ENCODE measurements at regions not wholly inside any gene's neighbourhood (a gene's known extent, or its start where the extent isn't known, plus 50 kb on each side); places are given as distances from the start of the nearest gene placed in this dataset.

- Histone ChIP-seq H3K27me3 (no peaks in the 10 kb centered on the region), H3K4me3 (no peak overlapping the region), H3K9me3 (peaks cover 0 to 4% (median 0%) of the 10 kb centered on the region in 11 donors), H3K36me3 (no peaks in the 10 kb centered on the region), H3K27ac (no peak overlapping the region), H3K4me1 (no peaks in the 10 kb centered on the region)
- 61 to 73% methylated on average over 1 of the region's 1 CpG for WGBS, 2 donors
- TF ChIP-seq CTCF (IDR thresholded peaks at IDR 0.05): no peak
- DNase-seq (no peak), ATAC-seq (no peak)
- intact Hi-C loops (cut with DNase I): no loop called here
Observed at GRCh38 chr13:87736849-87737385, 65.7 kb downstream of the SLITRK5 start.

- no peaks in the 10 kb centered on the region for H3K27me3 ChIP-seq
- ATAC-seq (no peak), DNase-seq (no peak)
- H3K4me1 ChIP-seq: no peaks in the 10 kb centered on the region
- H3K27ac ChIP-seq: no peak overlapping the region
- no peak for TF ChIP-seq CTCF (IDR thresholded peaks at IDR 0.05)
- H3K4me3 ChIP-seq: no peak overlapping the region
- intact Hi-C loops (cut with DNase I): no loop called here
- H3K9me3 ChIP-seq: no peaks in the 10 kb centered on the region
- H3K36me3 ChIP-seq: no peaks in the 10 kb centered on the region
- WGBS, 2 donors: 9 to 26% methylated on average over 1 of the region's 1 CpG
Observed at GRCh38 chr13:87754097-87754496, 82.9 kb downstream of the SLITRK5 start.

GRCh38 chr13:87769445-87769844 lies 98.3 kb downstream of the SLITRK5 start:
- no peak overlapping the region for H3K4me3 ChIP-seq
- peaks cover 0 to 4% (median 0%) of the 10 kb centered on the region in 7 donors for H3K27me3 ChIP-seq
- H3K9me3 ChIP-seq: peaks cover 0 to 7% (median 0%) of the 10 kb centered on the region in 11 donors
- intact Hi-C loops (cut with DNase I): no loop called here
- ATAC-seq: no peak
- no peak for DNase-seq
- H3K27ac ChIP-seq: no peak overlapping the region
- WGBS, 2 donors: 61 to 70% methylated on average over 4 of the region's 4 CpGs
- TF ChIP-seq CTCF (IDR thresholded peaks at IDR 0.05): no peak
- H3K4me1 ChIP-seq: no peaks in the 10 kb centered on the region
- H3K36me3 ChIP-seq: no peaks in the 10 kb centered on the region

- no peak for ATAC-seq
- 20 to 26% methylated on average over 3 of the region's 3 CpGs for WGBS, 2 donors
Observed at GRCh38 chr13:87777387-87777786, 106.2 kb downstream of the SLITRK5 start.

More at GRCh38 chr13:87777387-87777786, 106.2 kb downstream of the SLITRK5 start:
- no peak overlapping the region for H3K27ac ChIP-seq
- peaks cover 0 to 4% (median 0%) of the 10 kb centered on the region in 7 donors for H3K27me3 ChIP-seq
- DNase-seq: no peak
- no peak overlapping the region for H3K4me3 ChIP-seq
- intact Hi-C loops (cut with DNase I): no loop called here
- no peaks in the 10 kb centered on the region for H3K9me3 ChIP-seq
- no peaks in the 10 kb centered on the region for H3K36me3 ChIP-seq
- no peak for TF ChIP-seq CTCF (IDR thresholded peaks at IDR 0.05)
- no peaks in the 10 kb centered on the region for H3K4me1 ChIP-seq

Data from heart right ventricle (tissue), 16 donors.